NB4 (cell line): ENCODE measurements at regions not wholly inside any gene's neighbourhood (a gene's known extent, or its start where the extent isn't known, plus 50 kb on each side); places are given as distances from the start of the nearest gene placed in this dataset.

Experiments
- TF ChIP-seq, protein P1 (sequence below): IDR thresholded peaks from one replicate; pipeline ENCODE4 v1.5.1; 2012; ENCODE audit warnings: low read depth, low read length
- TF ChIP-seq, protein P2 (sequence below): IDR thresholded peaks from 2 replicates; pipeline ENCODE4 v1.6.1; 2011; ENCODE audit warnings: low read depth, low read length

DNA sequence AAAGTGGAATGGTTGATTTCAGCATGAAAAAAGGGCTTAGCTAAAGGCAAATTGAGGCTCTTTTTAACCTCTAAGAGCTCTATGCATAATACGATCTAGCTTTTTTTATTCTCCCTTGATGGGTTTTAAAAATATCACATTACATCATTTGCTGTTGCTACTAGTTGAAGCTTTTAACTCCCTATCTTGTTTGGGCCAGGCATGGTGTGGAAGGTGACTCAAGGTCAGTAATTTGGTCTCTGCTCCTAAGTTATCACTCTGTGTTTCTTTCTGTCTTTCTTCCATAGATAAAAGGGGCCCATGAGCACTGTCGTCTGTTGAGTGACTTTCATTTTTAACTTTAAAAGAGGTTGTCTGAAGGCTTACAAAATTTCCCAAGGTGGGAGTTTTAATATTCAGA lies 58.1 kb upstream of the GOT2 start:
- TF ChIP-seq, protein P1, sequence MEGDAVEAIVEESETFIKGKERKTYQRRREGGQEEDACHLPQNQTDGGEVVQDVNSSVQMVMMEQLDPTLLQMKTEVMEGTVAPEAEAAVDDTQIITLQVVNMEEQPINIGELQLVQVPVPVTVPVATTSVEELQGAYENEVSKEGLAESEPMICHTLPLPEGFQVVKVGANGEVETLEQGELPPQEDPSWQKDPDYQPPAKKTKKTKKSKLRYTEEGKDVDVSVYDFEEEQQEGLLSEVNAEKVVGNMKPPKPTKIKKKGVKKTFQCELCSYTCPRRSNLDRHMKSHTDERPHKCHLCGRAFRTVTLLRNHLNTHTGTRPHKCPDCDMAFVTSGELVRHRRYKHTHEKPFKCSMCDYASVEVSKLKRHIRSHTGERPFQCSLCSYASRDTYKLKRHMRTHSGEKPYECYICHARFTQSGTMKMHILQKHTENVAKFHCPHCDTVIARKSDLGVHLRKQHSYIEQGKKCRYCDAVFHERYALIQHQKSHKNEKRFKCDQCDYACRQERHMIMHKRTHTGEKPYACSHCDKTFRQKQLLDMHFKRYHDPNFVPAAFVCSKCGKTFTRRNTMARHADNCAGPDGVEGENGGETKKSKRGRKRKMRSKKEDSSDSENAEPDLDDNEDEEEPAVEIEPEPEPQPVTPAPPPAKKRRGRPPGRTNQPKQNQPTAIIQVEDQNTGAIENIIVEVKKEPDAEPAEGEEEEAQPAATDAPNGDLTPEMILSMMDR = no peak
- TF ChIP-seq, protein P2, sequence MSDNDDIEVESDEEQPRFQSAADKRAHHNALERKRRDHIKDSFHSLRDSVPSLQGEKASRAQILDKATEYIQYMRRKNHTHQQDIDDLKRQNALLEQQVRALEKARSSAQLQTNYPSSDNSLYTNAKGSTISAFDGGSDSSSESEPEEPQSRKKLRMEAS = no peak
